ENCODE measurements at regions not wholly inside any gene's neighbourhood (a gene's known extent, or its start where the extent isn't known, plus 50 kb on each side); places are given as distances from the start of the nearest gene placed in this dataset.

DNA sequence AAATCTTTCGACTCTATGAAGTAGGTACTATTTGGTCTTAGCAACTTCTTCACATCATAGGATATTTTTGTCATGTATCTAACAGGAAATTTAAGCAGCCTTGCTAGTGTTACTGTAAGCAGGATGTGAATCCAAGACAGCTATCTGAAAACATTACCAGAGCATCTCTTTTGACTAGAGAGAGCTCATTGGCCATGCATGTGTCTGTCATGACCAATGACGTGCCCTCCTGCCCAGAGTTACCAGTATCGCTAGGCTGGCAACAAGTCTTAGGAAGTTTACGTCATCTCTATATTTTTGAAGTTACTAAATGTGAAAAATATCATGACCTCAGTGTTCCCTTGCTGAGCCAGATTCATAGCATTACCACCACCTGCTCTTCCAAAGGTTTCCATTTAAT lies 130.9 kb upstream of the TP63 start (continued):
- TF ChIP-seq ZBTB33 (IDR thresholded peaks at IDR 0.05), result no peak
- TF ChIP-seq EGR1 (IDR thresholded peaks at IDR 0.05; ENCODE audit: low read depth in 2 of 2), result no peak

DNA sequence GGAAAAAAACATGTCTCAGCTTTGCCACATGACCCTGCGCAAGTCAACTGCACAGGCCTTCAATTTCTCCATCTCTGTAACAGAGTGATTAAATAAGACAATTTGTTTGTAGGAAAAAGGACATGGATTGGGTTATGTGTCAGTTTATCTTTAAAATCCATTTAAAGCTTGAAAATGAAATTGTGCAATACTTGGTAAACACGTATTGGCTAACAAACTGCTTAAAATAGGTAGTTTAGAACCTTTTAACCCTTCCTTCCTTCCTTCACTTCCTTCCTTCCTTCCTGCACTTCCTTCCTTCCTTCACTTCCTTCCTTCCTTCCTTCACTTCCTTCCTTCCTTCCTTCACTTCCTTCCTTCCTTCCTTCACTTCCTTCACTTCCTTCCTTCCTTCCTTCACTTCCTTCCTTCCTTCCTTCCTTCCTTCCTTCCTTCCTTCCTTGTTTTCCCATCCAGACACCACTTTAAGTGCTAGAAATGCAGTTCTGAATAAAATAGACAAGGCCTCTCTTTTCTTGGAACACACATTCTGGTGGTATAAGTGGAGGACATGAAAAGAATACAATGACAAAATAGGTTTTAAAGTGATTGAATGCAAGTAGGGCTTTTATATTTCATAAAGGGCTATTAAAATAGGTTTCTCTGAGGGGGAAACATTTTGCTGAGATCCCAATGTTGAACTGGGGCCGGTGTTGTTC lies 130.2 kb upstream of the TP63 start:
- Histone ChIP-seq H3K9me3 (ENCODE audit: control insufficient read depth in 4 of 4, low read length in 3 of 4) (no peaks in the 10 kb centered on the region), H3K4me3 (ENCODE audit: low read depth in 1 of 3, low read length in 3 of 3) (no peak overlapping the region), H3K4me1 (ENCODE audit: control insufficient read depth in 4 of 4, insufficient read depth in 4 of 4, low read length in 3 of 4) (no peaks in the 10 kb centered on the region), H3K36me3 (ENCODE audit: control insufficient read depth in 4 of 4, insufficient read depth in 3 of 4, low read depth in 1 of 4, low read length in 3 of 4) (no peaks in the 10 kb centered on the region), H3K27me3 (ENCODE audit: control insufficient read depth in 4 of 4, insufficient read depth in 4 of 4, low read length in 3 of 4) (no peaks in the 10 kb centered on the region), H3K9ac (ENCODE audit: low read depth in 1 of 2, low read length in 2 of 2) (no peak overlapping the region), H3K27ac (ENCODE audit: low read depth in 1 of 2, low read length in 2 of 2) (no peak overlapping the region)
- WGBS, result 49% methylated on average over 3 of the region's 3 CpGs
- TF ChIP-seq HNF4G (IDR thresholded peaks at IDR 0.05), result no peak
- TF ChIP-seq JUND (IDR thresholded peaks at IDR 0.05), result no peak
- TF ChIP-seq FOXA1 (IDR thresholded peaks at IDR 0.05), result no peak
- no peak for TF ChIP-seq ATF3 (IDR thresholded peaks at IDR 0.05)
- TF ChIP-seq TAF1 (conservative IDR thresholded peaks at IDR 0.05), result no peak
- TF ChIP-seq FOXA2 (IDR thresholded peaks at IDR 0.05), result no peak
- TF ChIP-seq, protein P1, sequence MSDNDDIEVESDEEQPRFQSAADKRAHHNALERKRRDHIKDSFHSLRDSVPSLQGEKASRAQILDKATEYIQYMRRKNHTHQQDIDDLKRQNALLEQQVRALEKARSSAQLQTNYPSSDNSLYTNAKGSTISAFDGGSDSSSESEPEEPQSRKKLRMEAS (IDR thresholded peaks at IDR 0.05), result peak; percentile 31
- TF ChIP-seq, protein P2, sequence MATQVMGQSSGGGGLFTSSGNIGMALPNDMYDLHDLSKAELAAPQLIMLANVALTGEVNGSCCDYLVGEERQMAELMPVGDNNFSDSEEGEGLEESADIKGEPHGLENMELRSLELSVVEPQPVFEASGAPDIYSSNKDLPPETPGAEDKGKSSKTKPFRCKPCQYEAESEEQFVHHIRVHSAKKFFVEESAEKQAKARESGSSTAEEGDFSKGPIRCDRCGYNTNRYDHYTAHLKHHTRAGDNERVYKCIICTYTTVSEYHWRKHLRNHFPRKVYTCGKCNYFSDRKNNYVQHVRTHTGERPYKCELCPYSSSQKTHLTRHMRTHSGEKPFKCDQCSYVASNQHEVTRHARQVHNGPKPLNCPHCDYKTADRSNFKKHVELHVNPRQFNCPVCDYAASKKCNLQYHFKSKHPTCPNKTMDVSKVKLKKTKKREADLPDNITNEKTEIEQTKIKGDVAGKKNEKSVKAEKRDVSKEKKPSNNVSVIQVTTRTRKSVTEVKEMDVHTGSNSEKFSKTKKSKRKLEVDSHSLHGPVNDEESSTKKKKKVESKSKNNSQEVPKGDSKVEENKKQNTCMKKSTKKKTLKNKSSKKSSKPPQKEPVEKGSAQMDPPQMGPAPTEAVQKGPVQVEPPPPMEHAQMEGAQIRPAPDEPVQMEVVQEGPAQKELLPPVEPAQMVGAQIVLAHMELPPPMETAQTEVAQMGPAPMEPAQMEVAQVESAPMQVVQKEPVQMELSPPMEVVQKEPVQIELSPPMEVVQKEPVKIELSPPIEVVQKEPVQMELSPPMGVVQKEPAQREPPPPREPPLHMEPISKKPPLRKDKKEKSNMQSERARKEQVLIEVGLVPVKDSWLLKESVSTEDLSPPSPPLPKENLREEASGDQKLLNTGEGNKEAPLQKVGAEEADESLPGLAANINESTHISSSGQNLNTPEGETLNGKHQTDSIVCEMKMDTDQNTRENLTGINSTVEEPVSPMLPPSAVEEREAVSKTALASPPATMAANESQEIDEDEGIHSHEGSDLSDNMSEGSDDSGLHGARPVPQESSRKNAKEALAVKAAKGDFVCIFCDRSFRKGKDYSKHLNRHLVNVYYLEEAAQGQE (IDR thresholded peaks at IDR 0.05), result no peak
- no peak for TF ChIP-seq YY1 (IDR thresholded peaks at IDR 0.05)
- peak in 1 of 2 donors; percentile 16 for TF ChIP-seq EGR1 (IDR thresholded peaks at IDR 0.05; ENCODE audit: low read depth in 2 of 2)
- DNase-seq (ENCODE audit: low spot score), result no peak

DNA sequence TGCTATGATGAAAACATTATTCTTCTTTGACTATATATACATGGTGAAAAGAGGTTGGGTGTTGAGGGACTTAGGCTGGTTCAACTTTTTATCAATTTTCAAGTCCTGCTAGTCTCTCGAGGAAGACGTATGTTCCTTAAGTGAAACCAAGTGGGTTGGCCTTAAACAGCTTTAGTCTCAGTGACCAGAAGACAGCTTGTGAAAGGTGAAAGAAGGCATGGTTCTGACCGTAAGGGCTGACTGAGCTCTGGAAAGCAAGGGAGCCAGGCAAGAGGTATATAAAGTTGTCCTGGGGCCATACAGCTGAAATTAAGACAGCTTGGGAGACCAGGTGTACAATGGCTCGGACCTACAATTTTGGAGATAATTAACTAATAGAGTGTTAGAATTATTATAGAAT lies 128.9 kb upstream of the TP63 start:
- no peak overlapping the region for H3K9ac ChIP-seq (ENCODE audit: low read depth in 1 of 2, low read length in 2 of 2)
- no peaks in the 10 kb centered on the region for H3K27me3 ChIP-seq (ENCODE audit: control insufficient read depth in 4 of 4, insufficient read depth in 4 of 4, low read length in 3 of 4)
- 97% methylated on average over 4 of the region's 4 CpGs for whole genome bisulfite sequencing
- no peaks in the 10 kb centered on the region for H3K4me1 ChIP-seq (ENCODE audit: control insufficient read depth in 4 of 4, insufficient read depth in 4 of 4, low read length in 3 of 4)
- no peaks in the 10 kb centered on the region for H3K36me3 ChIP-seq (ENCODE audit: control insufficient read depth in 4 of 4, insufficient read depth in 3 of 4, low read depth in 1 of 4, low read length in 3 of 4)
- H3K27ac ChIP-seq (ENCODE audit: low read depth in 1 of 2, low read length in 2 of 2), result no peak overlapping the region
- DNase-seq (ENCODE audit: low spot score), result no peak
- TF ChIP-seq, protein P1 (IDR thresholded peaks at IDR 0.05), result no peak
- TF ChIP-seq HNF4A (conservative IDR thresholded peaks at IDR 0.05) (no peak), FOXA1 (IDR thresholded peaks at IDR 0.05) (no peak), GABPA (IDR thresholded peaks at IDR 0.05 in 1 of 2, conservative IDR thresholded peaks at IDR 0.05 in 1 of 2) (no peak), ZBTB33 (IDR thresholded peaks at IDR 0.05) (no peak), FOXA2 (IDR thresholded peaks at IDR 0.05) (no peak), HNF4G (IDR thresholded peaks at IDR 0.05) (no peak), SP1 (IDR thresholded peaks at IDR 0.05) (no peak), EGR1 (IDR thresholded peaks at IDR 0.05; ENCODE audit: low read depth in 2 of 2) (no peak), ATF3 (IDR thresholded peaks at IDR 0.05) (no peak), TAF1 (conservative IDR thresholded peaks at IDR 0.05) (no peak), CTCF (IDR thresholded peaks at IDR 0.05; ENCODE audit: low read depth, low read length, missing input control) (no peak), RAD21 (IDR thresholded peaks at IDR 0.05) (no peak), NR2F2 (IDR thresholded peaks at IDR 0.05) (no peak), YY1 (IDR thresholded peaks at IDR 0.05) (no peak), JUND (IDR thresholded peaks at IDR 0.05) (no peak)
- no peak overlapping the region for H3K4me3 ChIP-seq (ENCODE audit: low read depth in 1 of 3, low read length in 3 of 3)
- no peaks in the 10 kb centered on the region for H3K9me3 ChIP-seq (ENCODE audit: control insufficient read depth in 4 of 4, low read length in 3 of 4)

Measured in liver (tissue), 8 donors.